ENCODE measurements at regions not wholly inside any gene's neighbourhood (a gene's known extent, or its start where the extent isn't known, plus 50 kb on each side); places are given as distances from the start of the nearest gene placed in this dataset.

DNA sequence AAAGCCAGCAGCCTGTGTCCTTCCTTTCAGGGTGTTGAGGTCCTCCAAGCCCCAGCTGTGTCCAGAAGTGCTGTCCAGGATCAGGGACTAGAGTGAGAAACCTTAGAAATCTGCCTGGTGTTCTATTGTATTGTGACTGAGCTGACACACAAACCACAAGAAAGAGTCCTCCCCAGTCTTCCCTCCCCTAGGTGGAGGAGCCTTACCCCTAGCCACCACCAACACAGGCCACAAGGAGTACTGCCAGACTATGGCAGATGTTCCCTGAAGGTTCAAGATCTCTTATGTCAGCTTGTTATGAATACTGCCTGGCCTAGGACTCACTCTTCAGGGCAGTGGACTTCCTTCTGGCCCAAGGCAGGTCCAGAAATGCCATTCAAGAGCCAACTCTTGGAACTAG lies 514.1 kb upstream of the PITX2 start:
- Histone ChIP-seq H3K36me3 (ENCODE audit: control insufficient read depth in 2 of 4, insufficient read depth in 4 of 4, low read length in 3 of 4) (no peaks in the 10 kb centered on the region), H2AFZ (ENCODE audit: low read length) (no peak overlapping the region), H3K4ac (replicated peaks; ENCODE audit: insufficient read length, low read depth, low read length) (no peak overlapping the region), H3K27ac (ENCODE audit: low read depth, low read length) (no peak overlapping the region), H3K14ac (ENCODE audit: insufficient read length) (no peak overlapping the region), H3K23me2 (ENCODE audit: low read depth, low read length) (no peaks in the 10 kb centered on the region), H4K8ac (ENCODE audit: extremely low read depth, insufficient read depth, low read length) (no peak overlapping the region), H3K18ac (ENCODE audit: extremely low read depth, low read length) (no peak overlapping the region), H2BK5ac (ENCODE audit: low read depth, low read length) (no peak overlapping the region), H3K27me3 (replicated peaks in 1 of 4; ENCODE audit: control insufficient read depth in 3 of 4, extremely low read depth in 1 of 4, insufficient read depth in 3 of 4, low read length in 3 of 4) (no peaks in the 10 kb centered on the region), H3K4me2 (ENCODE audit: insufficient read depth in 1 of 2, low read depth in 2 of 2, low read length in 2 of 2) (no peak overlapping the region), H3K23ac (ENCODE audit: insufficient read length) (no peak overlapping the region), H3K9ac (replicated peaks in 1 of 4; ENCODE audit: extremely low read depth in 1 of 4, low read depth in 3 of 4, low read length in 3 of 4) (no peak overlapping the region), H4K5ac (ENCODE audit: insufficient read length, low read depth, low read length) (no peak overlapping the region), H3K79me1 (ENCODE audit: low read depth, low read length) (no peaks in the 10 kb centered on the region), H4K91ac (replicated peaks; ENCODE audit: insufficient read length, low read length) (no peak overlapping the region), H2BK20ac (ENCODE audit: low read length) (no peak overlapping the region), H2AK5ac (ENCODE audit: low read depth, low read length) (no peak overlapping the region), H3K79me2 (ENCODE audit: control insufficient read depth in 1 of 2, insufficient read depth in 2 of 2, low read length in 2 of 2) (no peaks in the 10 kb centered on the region), H3K4me1 (replicated peaks in 1 of 4; ENCODE audit: control insufficient read depth in 3 of 4, insufficient read depth in 4 of 4, low read length in 3 of 4) (no peaks in the 10 kb centered on the region), H2BK120ac (replicated peaks; ENCODE audit: low read depth, low read length) (no peak overlapping the region), H2BK12ac (ENCODE audit: low read depth, low read length) (no peak overlapping the region), H4K20me1 (replicated peaks in 1 of 2; ENCODE audit: control insufficient read depth in 1 of 2, insufficient read depth in 2 of 2, low read length in 2 of 2) (no peaks in the 10 kb centered on the region), H3K4me3 (ENCODE audit: extremely low read depth in 1 of 4, insufficient read depth in 2 of 4, low read depth in 3 of 4, low read length in 4 of 4) (no peak overlapping the region), H3K56ac (replicated peaks; ENCODE audit: insufficient read length, low read depth, low read length) (no peak overlapping the region), H2BK15ac (ENCODE audit: low read length) (no peak overlapping the region), H3K9me3 (ENCODE audit: insufficient read depth in 2 of 2, low read depth in 1 of 2, low read length in 1 of 2) (no peaks in the 10 kb centered on the region)
- ChIA-PET POLR2A (ENCODE audit: partially characterized antibody) (no interaction called here), CTCF (ENCODE audit: partially characterized antibody) (interaction anchor here (0.6 to 3.3 kb wide), 12 partner anchors 19 to 1337 kb away, joined by 3 to 19 read pairs (median 4); no protein-coding TSS in a partner anchor)
- DNase-seq (ENCODE audit: low read depth in 1 of 2, low spot score in 2 of 2) (no peak), FAIRE-seq (no peak)
- TF ChIP-seq BCL11A (IDR thresholded peaks at IDR 0.05; ENCODE audit: low read depth in 2 of 2, low read length in 2 of 2) (no peak), TEAD4 (IDR thresholded peaks at IDR 0.05; ENCODE audit: low read depth, low read length) (no peak), ASH2L (IDR thresholded peaks at IDR 0.05; ENCODE audit: low read length) (no peak), NANOG (IDR thresholded peaks at IDR 0.05; ENCODE audit: insufficient read depth, low read depth, low read length, poor library complexity, severe bottlenecking) (no peak), GTF2F1 (IDR thresholded peaks at IDR 0.05; ENCODE audit: borderline replicate concordance, low read depth, low read length) (no peak), SP1 (IDR thresholded peaks at IDR 0.05; ENCODE audit: low read depth, low read length) (no peak)
- TF ChIP-seq, protein P1, sequence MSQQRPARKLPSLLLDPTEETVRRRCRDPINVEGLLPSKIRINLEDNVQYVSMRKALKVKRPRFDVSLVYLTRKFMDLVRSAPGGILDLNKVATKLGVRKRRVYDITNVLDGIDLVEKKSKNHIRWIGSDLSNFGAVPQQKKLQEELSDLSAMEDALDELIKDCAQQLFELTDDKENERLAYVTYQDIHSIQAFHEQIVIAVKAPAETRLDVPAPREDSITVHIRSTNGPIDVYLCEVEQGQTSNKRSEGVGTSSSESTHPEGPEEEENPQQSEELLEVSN (IDR thresholded peaks at IDR 0.05) = no peak
